ENCODE measurements at regions not wholly inside any gene's neighbourhood (a gene's known extent, or its start where the extent isn't known, plus 50 kb on each side); places are given as distances from the start of the nearest gene placed in this dataset.

DNA sequence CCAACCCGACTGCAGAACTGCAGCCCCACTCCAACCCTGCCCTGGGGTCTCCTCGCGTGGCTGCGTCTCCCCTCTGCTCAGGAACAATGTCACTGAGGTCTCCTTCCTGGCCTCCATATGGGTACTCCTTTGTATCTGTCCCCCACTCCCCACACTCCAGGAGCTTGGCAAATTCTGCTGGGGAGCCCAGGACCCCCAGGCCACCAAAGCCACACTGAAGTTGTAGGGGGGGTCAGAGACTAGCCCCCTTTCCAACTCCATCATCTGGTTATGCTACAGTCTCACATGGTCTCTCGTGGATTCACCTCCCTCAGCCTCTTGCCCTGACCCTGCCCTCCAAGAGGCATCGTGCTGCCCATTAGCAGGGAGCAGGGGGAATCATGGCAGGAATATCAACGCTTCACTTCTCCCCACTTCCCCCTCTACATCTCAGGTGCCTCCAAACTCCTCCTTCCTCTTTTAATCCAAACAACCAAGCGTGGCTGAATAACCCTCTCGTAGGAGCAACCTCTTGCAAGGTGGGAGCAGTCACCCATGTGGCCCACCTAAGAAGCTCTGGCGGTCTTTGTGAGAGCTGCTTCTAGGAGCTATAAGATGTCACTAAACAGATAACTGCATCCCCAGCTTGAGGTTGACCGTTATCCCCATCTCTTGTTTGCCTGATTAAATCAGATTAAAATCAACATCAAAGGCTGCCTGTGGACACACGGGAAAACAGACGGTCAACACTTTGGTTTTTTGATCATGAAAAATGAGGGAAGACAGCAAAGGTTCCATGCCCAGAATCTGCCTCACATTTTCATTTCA is 86.4 kb downstream of the MIS18A start:
- TF ChIP-seq, protein P1, sequence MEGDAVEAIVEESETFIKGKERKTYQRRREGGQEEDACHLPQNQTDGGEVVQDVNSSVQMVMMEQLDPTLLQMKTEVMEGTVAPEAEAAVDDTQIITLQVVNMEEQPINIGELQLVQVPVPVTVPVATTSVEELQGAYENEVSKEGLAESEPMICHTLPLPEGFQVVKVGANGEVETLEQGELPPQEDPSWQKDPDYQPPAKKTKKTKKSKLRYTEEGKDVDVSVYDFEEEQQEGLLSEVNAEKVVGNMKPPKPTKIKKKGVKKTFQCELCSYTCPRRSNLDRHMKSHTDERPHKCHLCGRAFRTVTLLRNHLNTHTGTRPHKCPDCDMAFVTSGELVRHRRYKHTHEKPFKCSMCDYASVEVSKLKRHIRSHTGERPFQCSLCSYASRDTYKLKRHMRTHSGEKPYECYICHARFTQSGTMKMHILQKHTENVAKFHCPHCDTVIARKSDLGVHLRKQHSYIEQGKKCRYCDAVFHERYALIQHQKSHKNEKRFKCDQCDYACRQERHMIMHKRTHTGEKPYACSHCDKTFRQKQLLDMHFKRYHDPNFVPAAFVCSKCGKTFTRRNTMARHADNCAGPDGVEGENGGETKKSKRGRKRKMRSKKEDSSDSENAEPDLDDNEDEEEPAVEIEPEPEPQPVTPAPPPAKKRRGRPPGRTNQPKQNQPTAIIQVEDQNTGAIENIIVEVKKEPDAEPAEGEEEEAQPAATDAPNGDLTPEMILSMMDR (IDR thresholded peaks at IDR 0.05; ENCODE audit: extremely low read depth, missing control alignments), result no peak
- DNase-seq (ENCODE audit: low spot score), result no peak

DNA sequence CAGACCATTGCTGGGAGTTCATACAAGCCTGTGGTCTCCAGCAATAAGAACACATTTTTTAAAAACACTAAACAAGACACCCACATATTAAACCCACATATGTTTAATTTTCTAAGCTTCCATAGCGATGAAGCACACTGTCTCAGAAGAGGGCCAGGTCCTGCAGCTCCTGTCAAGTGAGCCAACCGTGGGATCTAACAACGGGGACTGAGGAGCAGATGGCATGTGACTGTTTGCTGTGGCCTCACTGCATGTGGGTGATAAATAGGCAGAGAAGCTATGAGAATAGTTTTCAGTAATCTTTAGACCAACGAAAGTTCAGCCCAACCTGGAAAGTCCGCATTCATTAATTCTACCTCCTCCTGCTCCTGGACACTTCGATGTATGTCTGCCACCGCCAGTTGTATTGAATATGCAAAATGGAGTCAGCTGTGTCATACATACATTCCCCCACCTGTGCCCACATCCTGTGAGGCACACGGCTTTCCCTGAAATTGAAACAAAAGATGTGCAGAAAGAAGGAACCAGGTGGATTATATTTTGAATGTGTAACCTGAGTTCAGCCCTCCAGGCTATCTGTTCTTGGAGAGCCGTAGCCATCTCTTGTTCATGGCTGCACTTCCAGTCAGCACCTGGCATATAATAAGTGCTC is 88.2 kb downstream of the MIS18A start:
- TF ChIP-seq, protein P1 (IDR thresholded peaks at IDR 0.05; ENCODE audit: extremely low read depth, missing control alignments), result no peak
- DNase-seq (ENCODE audit: low spot score), result no peak

DNA sequence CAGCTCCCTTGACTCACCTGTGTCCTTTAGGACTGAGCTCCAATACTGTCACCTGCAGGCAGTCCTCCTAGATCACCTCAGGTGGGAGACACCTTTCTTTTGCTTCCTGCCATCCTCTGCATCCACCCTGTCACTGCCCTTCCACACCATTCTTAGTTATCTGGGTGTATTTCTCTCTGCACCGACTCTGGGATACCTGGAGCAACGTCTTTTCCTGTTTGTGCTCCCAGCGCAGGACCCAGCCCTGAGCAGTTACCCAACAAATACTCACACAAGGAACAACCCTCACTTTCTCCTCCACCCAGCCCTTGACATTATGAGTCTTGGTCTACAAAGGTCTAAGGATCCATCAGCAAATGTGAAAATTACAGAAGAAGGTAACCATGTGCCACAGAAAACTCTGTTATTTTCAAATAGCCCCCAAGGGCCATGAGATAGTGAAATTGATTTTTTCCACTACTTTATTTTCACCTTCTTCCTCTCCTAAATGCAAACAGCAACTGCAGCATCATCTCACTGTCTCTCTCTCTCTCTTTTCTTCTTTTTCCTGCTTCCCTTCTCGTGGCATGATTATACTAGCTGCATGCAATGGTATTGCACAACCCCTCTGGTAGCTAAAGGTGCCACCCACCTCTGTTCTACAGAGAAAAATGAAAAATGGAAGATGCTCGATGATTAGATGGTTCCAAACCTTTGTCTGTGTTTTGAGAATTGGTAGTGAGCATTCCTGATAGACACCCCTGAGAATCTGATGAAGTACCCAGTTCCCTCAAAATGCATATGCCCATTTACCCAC is 89.0 kb downstream of the MIS18A start:
- TF ChIP-seq, protein P1 (IDR thresholded peaks at IDR 0.05; ENCODE audit: extremely low read depth, missing control alignments), result no peak
- DNase-seq (ENCODE audit: low spot score), result no peak

DNA sequence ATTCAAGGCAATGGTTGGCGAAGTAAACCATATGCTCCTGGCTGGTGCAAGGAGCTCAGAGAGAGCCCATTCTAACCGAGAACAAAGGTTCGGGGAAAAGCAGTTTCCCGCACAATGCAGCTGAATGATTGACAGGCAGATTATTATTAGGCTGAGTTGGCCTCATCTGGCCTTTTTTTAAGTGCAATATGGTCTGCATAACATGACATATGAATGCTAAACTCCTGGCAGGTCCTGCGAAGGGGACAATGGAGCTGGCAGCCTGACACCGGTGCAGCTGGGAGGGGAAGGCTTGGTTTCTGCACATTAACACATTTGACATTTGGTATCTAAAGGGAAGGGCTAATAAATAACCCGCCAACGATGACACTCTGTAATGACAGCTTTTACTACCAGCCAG is 92.0 kb downstream of the MIS18A start:
- no peak for DNase-seq (ENCODE audit: low spot score)
- TF ChIP-seq, protein P1 (IDR thresholded peaks at IDR 0.05; ENCODE audit: extremely low read depth, missing control alignments), result no peak

DNA sequence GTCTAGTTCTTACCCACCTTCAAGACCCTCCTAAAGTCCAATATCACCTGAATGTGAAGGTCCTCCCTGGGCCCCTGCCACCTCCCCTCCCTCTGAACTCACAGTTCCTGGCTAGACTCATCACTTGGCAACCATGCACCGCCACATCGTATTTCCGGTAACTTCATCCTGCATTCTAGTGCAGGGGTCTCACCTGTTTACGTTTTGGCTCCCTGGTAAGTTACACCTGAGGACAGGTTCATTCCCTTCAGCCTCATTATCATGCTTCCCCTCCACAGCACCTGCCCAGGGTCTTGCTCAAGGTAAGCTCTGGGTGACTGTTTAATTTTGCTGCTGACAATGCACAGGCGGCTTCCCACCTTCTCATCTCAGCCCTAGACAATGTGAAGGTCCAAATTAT is 93.1 kb downstream of the MIS18A start:
- TF ChIP-seq, protein P1 (IDR thresholded peaks at IDR 0.05; ENCODE audit: extremely low read depth, missing control alignments), result no peak
- DNase-seq (ENCODE audit: low spot score), result no peak

DNA sequence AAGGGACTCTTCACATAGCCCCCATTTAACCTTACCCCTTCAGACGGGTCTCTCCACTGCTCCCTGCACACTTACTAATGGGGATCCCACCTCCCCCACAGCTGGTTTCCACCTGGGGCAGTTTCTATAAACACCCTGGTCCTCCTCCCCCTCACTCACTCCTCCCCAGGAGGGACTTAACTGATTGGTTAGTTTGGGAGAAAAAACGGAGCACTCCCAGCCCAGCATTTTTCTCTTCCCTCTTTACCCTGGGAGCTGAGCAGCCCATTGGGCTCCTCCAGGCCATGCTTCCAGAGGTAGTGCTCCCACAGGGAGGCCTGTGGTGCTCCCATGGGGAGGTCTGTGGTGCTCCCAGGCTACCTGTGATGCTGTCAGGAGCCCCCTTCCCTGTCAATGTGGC is 93.7 kb downstream of the MIS18A start:
- TF ChIP-seq, protein P1 (IDR thresholded peaks at IDR 0.05; ENCODE audit: extremely low read depth, missing control alignments), result no peak
- DNase-seq (ENCODE audit: low spot score), result no peak

DNA sequence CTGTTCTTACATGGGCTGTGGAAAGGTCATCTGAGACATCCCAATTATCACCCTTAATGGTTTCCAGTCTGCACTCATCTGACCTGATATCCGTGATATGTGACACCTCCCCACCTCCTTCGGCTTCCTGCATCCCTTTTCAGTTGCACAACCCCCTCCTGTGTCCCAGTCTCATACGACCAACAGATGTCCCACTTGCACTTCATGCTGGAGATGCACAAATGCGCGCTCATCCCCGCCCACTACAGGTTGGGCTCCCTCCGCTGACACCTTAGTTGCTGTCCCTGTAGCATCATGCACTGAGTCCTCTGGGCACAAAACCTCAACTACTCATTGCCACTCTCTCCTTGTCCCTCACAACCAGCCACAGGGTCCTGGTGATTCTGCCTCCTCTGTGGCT is 94.4 kb downstream of the MIS18A start:
- DNase-seq (ENCODE audit: low spot score), result no peak
- TF ChIP-seq, protein P1 (IDR thresholded peaks at IDR 0.05; ENCODE audit: extremely low read depth, missing control alignments), result no peak
